ENCODE measurements at regions not wholly inside any gene's neighbourhood (a gene's known extent, or its start where the extent isn't known, plus 50 kb on each side); places are given as distances from the start of the nearest gene placed in this dataset.

DNA sequence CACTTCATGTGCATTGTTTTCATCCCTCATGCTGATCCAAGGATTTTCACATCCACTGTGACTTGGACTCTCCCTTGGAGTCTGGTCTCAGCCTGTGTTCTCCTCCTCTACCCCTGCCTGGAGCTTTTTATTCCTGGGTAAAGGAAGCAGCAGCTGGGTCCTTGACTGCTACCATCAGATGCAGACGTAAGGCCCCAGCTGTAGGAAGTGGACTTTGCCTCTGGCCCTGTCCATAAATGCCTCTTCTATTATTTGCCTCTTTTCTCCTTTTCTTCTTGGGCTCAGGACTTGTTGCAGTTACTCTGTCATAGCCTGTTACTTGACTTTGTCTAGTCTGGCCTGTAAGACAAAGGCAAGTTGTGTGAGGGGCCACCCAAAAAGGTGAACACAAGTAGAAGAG, 303.8 kb downstream of the NXPE2 start:
- TF ChIP-seq CBFB (CRISPR knock-in tag; IDR thresholded peaks at IDR 0.05; ENCODE audit: low read depth) = no peak
- TF ChIP-seq, protein P1, sequence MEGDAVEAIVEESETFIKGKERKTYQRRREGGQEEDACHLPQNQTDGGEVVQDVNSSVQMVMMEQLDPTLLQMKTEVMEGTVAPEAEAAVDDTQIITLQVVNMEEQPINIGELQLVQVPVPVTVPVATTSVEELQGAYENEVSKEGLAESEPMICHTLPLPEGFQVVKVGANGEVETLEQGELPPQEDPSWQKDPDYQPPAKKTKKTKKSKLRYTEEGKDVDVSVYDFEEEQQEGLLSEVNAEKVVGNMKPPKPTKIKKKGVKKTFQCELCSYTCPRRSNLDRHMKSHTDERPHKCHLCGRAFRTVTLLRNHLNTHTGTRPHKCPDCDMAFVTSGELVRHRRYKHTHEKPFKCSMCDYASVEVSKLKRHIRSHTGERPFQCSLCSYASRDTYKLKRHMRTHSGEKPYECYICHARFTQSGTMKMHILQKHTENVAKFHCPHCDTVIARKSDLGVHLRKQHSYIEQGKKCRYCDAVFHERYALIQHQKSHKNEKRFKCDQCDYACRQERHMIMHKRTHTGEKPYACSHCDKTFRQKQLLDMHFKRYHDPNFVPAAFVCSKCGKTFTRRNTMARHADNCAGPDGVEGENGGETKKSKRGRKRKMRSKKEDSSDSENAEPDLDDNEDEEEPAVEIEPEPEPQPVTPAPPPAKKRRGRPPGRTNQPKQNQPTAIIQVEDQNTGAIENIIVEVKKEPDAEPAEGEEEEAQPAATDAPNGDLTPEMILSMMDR (IDR thresholded peaks at IDR 0.05) = no peak
- no peak for TF ChIP-seq JUN (CRISPR knock-in tag; IDR thresholded peaks at IDR 0.05)
- TF ChIP-seq ESRRA (CRISPR knock-in tag; IDR thresholded peaks at IDR 0.05; ENCODE audit: borderline replicate concordance) = no peak
- TF ChIP-seq SMAD4 (CRISPR knock-in tag; IDR thresholded peaks at IDR 0.05) = no peak
- no peak for TF ChIP-seq GABPB1 (CRISPR knock-in tag; IDR thresholded peaks at IDR 0.05)
- TF ChIP-seq NFYB (CRISPR knock-in tag; conservative IDR thresholded peaks at IDR 0.05; ENCODE audit: low read depth) = no peak
- no peak for TF ChIP-seq ZNF121 (CRISPR knock-in tag; IDR thresholded peaks at IDR 0.05)
- TF ChIP-seq, protein P2, sequence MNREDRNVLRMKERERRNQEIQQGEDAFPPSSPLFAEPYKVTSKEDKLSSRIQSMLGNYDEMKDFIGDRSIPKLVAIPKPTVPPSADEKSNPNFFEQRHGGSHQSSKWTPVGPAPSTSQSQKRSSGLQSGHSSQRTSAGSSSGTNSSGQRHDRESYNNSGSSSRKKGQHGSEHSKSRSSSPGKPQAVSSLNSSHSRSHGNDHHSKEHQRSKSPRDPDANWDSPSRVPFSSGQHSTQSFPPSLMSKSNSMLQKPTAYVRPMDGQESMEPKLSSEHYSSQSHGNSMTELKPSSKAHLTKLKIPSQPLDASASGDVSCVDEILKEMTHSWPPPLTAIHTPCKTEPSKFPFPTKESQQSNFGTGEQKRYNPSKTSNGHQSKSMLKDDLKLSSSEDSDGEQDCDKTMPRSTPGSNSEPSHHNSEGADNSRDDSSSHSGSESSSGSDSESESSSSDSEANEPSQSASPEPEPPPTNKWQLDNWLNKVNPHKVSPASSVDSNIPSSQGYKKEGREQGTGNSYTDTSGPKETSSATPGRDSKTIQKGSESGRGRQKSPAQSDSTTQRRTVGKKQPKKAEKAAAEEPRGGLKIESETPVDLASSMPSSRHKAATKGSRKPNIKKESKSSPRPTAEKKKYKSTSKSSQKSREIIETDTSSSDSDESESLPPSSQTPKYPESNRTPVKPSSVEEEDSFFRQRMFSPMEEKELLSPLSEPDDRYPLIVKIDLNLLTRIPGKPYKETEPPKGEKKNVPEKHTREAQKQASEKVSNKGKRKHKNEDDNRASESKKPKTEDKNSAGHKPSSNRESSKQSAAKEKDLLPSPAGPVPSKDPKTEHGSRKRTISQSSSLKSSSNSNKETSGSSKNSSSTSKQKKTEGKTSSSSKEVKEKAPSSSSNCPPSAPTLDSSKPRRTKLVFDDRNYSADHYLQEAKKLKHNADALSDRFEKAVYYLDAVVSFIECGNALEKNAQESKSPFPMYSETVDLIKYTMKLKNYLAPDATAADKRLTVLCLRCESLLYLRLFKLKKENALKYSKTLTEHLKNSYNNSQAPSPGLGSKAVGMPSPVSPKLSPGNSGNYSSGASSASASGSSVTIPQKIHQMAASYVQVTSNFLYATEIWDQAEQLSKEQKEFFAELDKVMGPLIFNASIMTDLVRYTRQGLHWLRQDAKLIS (CRISPR knock-in tag; IDR thresholded peaks at IDR 0.05; ENCODE audit: borderline replicate concordance) = no peak
- TF ChIP-seq ZNF423 (CRISPR knock-in tag; IDR thresholded peaks at IDR 0.05) = no peak

All from WTC11 (cell line).